ENCODE measurements at regions not wholly inside any gene's neighbourhood (a gene's known extent, or its start where the extent isn't known, plus 50 kb on each side); places are given as distances from the start of the nearest gene placed in this dataset.

DNA sequence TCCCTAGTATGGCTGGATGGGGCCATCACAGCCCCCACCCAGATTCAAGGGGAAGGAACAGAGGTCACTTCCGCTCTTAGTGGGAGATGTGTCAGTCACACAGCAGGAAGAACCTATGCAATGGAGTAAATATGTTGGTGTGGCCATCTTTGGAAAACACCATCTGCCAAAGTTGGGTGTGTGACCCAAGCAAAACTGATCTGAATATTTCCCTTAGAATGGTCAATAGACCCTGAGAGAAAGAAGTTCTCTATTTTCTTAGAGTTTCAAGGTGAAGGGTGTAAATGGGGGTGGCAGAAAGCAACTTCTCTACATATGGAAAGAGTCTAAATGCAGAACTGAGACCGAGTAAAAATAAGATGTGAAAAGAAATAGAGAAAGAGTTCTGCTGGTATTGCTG is 212.7 kb downstream of the ESM1 start (continued):
- TF ChIP-seq, protein P1, sequence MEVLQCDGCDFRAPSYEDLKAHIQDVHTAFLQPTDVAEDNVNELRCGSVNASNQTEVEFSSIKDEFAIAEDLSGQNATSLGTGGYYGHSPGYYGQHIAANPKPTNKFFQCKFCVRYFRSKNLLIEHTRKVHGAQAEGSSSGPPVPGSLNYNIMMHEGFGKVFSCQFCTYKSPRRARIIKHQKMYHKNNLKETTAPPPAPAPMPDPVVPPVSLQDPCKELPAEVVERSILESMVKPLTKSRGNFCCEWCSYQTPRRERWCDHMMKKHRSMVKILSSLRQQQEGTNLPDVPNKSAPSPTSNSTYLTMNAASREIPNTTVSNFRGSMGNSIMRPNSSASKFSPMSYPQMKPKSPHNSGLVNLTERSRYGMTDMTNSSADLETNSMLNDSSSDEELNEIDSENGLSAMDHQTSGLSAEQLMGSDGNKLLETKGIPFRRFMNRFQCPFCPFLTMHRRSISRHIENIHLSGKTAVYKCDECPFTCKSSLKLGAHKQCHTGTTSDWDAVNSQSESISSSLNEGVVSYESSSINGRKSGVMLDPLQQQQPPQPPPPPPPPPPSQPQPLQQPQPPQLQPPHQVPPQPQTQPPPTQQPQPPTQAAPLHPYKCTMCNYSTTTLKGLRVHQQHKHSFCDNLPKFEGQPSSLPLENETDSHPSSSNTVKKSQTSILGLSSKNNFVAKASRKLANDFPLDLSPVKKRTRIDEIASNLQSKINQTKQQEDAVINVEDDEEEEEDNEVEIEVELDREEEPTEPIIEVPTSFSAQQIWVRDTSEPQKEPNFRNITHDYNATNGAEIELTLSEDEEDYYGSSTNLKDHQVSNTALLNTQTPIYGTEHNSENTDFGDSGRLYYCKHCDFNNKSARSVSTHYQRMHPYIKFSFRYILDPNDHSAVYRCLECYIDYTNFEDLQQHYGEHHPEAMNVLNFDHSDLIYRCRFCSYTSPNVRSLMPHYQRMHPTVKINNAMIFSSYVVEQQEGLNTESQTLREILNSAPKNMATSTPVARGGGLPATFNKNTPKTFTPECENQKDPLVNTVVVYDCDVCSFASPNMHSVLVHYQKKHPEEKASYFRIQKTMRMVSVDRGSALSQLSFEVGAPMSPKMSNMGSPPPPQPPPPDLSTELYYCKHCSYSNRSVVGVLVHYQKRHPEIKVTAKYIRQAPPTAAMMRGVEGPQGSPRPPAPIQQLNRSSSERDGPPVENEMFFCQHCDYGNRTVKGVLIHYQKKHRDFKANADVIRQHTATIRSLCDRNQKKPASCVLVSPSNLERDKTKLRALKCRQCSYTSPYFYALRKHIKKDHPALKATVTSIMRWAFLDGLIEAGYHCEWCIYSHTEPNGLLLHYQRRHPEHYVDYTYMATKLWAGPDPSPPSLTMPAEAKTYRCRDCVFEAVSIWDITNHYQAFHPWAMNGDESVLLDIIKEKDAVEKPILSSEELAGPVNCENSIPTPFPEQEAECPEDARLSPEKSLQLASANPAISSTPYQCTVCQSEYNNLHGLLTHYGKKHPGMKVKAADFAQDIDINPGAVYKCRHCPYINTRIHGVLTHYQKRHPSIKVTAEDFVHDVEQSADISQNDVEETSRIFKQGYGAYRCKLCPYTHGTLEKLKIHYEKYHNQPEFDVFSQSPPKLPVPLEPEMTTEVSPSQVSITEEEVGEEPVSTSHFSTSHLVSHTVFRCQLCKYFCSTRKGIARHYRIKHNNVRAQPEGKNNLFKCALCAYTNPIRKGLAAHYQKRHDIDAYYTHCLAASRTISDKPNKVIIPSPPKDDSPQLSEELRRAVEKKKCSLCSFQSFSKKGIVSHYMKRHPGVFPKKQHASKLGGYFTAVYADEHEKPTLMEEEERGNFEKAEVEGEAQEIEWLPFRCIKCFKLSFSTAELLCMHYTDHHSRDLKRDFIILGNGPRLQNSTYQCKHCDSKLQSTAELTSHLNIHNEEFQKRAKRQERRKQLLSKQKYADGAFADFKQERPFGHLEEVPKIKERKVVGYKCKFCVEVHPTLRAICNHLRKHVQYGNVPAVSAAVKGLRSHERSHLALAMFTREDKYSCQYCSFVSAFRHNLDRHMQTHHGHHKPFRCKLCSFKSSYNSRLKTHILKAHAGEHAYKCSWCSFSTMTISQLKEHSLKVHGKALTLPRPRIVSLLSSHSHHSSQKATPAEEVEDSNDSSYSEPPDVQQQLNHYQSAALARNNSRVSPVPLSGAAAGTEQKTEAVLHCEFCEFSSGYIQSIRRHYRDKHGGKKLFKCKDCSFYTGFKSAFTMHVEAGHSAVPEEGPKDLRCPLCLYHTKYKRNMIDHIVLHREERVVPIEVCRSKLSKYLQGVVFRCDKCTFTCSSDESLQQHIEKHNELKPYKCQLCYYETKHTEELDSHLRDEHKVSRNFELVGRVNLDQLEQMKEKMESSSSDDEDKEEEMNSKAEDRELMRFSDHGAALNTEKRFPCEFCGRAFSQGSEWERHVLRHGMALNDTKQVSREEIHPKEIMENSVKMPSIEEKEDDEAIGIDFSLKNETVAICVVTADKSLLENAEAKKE (CRISPR knock-in tag; IDR thresholded peaks at IDR 0.05) = no peak
- TF ChIP-seq EZH2phosphoT487 (IDR thresholded peaks at IDR 0.05; ENCODE audit: unreplicated experiment) = no peak
- TF ChIP-seq, protein P2, sequence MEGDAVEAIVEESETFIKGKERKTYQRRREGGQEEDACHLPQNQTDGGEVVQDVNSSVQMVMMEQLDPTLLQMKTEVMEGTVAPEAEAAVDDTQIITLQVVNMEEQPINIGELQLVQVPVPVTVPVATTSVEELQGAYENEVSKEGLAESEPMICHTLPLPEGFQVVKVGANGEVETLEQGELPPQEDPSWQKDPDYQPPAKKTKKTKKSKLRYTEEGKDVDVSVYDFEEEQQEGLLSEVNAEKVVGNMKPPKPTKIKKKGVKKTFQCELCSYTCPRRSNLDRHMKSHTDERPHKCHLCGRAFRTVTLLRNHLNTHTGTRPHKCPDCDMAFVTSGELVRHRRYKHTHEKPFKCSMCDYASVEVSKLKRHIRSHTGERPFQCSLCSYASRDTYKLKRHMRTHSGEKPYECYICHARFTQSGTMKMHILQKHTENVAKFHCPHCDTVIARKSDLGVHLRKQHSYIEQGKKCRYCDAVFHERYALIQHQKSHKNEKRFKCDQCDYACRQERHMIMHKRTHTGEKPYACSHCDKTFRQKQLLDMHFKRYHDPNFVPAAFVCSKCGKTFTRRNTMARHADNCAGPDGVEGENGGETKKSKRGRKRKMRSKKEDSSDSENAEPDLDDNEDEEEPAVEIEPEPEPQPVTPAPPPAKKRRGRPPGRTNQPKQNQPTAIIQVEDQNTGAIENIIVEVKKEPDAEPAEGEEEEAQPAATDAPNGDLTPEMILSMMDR (conservative IDR thresholded peaks at IDR 0.05; ENCODE audit: low read depth in 2 of 2) = no peak

DNA sequence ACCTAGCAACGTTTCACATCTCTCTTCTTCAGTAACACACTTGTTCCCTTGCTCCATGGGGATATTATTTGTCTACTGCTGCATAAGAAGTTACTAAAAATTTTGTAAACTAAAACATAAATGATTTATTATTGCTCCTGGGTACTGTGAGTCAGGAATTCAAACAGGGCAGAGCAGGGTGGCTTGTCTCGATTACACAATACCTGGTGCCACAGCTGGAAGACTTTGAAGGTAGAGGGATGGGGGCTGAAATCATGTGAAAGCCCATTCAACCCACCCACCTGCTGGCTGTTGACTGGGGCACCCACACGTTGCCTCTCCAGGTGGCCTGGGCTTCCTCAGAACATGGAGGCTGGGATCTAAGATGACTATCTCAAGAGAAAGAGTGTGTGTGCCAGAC is 213.2 kb downstream of the ESM1 start:
- Histone ChIP-seq H3K4me1 (ENCODE audit: insufficient read depth) (no peaks in the 10 kb centered on the region), H3K4me2 (no peak overlapping the region), H3F3A (replicated peaks; ENCODE audit: low read depth) (no peaks in the 10 kb centered on the region), H3K79me2 (replicated peaks; ENCODE audit: insufficient read depth) (no peaks in the 10 kb centered on the region), H3K9me2 (ENCODE audit: insufficient read depth) (peaks cover 4% of the 10 kb centered on the region; the same call in 1 of the 2 replicates), H3K36me3 (ENCODE audit: insufficient read depth) (no peaks in the 10 kb centered on the region), H3K4me3 (no peak overlapping the region), H3K27ac (ENCODE audit: low read depth) (no peak overlapping the region), H3K27me3 (ENCODE audit: insufficient read depth) (no peaks in the 10 kb centered on the region), H2AFZ (no peak overlapping the region), H4K20me1 (replicated peaks; ENCODE audit: insufficient read depth) (no peaks in the 10 kb centered on the region)
- H3K27me3 Mint-ChIP-seq (ENCODE audit: insufficient read depth, low read depth, poor library complexity) = no peaks in the 10 kb centered on the region
- DNase-seq (ENCODE audit: low spot score) (no peak), ATAC-seq (no peak)
- H3K36me3 Mint-ChIP-seq (ENCODE audit: low read depth) = no peaks in the 10 kb centered on the region
- no peak overlapping the region for H3K27ac Mint-ChIP-seq
- no peaks in the 10 kb centered on the region for H3K9me3 Mint-ChIP-seq
- no peak overlapping the region for H3K4me3 Mint-ChIP-seq
- no peak for TF ChIP-seq CREB1 (CRISPR knock-in tag; IDR thresholded peaks at IDR 0.05; ENCODE audit: low read depth)
- no peaks in the 10 kb centered on the region for H3K4me1 Mint-ChIP-seq

All from GM23338 (cell line).